Ectodermal cell (in vitro differentiated cells): ENCODE measurements at regions not wholly inside any gene's neighbourhood (a gene's known extent, or its start where the extent isn't known, plus 50 kb on each side); places are given as distances from the start of the nearest gene placed in this dataset.

Experiments used
- H3K27ac ChIP-seq: 2 replicates; pipeline ENCODE4 v1.7.0; 2013; ENCODE audit warnings: mild to moderate bottlenecking, low read depth, low read length; ENCODE audit not compliant: insufficient read depth, poor library complexity, severe bottlenecking
- H3K27me3 ChIP-seq: 2 replicates; pipeline ENCODE4 v1.7.0; 2013; ENCODE audit warnings: mild to moderate bottlenecking, low read length; ENCODE audit not compliant: insufficient read depth, control insufficient read depth, poor library complexity, severe bottlenecking
- H3K36me3 ChIP-seq: one replicate; pipeline ENCODE4 v1.7.0; 2013; ENCODE audit warnings: low read length; ENCODE audit not compliant: control insufficient read depth, insufficient read depth
- H3K4me1 ChIP-seq: one replicate; pipeline ENCODE4 v1.7.0; 2013; ENCODE audit warnings: low read length; ENCODE audit not compliant: control insufficient read depth, insufficient read depth
- H3K4me3 ChIP-seq: 2 replicates; pipeline ENCODE4 v1.7.0; 2013; ENCODE audit warnings: low read depth, low read length, control low read depth; ENCODE audit not compliant: insufficient read depth
- H3K9me3 ChIP-seq: 2 replicates; pipeline ENCODE4 v1.7.0; 2013; ENCODE audit warnings: mild to moderate bottlenecking, low read length, moderate library complexity; ENCODE audit not compliant: control insufficient read depth
- WGBS, 2 experiments: methylation state at CpG; one replicate each; pipeline ENCODE4 v1.1.7; 2013; ENCODE audit warnings: missing lambda C conversion rate in 2 of 2; 5-methylcytosine and 5-hydroxymethylcytosine counted together

GRCh38 chr1:58316141-58316540 is 230.4 kb downstream of the OMA1 start:
- Histone ChIP-seq H3K27ac (no peak overlapping the region), H3K4me1 (no peaks in the 10 kb centered on the region), H3K36me3 (no peaks in the 10 kb centered on the region), H3K27me3 (no peaks in the 10 kb centered on the region), H3K4me3 (no peak overlapping the region), H3K9me3 (no peaks in the 10 kb centered on the region)

GRCh38 chr1:58312971-58313563 is 233.5 kb downstream of the OMA1 start:
- no peaks in the 10 kb centered on the region for H3K27me3 ChIP-seq
- H3K9me3 ChIP-seq = no peaks in the 10 kb centered on the region
- H3K4me1 ChIP-seq = no peaks in the 10 kb centered on the region
- no peak overlapping the region for H3K4me3 ChIP-seq
- no peaks in the 10 kb centered on the region for H3K36me3 ChIP-seq
- no peak overlapping the region for H3K27ac ChIP-seq

- Histone ChIP-seq H3K27me3 (no peaks in the 10 kb centered on the region), H3K4me3 (no peak overlapping the region), H3K36me3 (no peaks in the 10 kb centered on the region), H3K4me1 (peaks cover 2% of the 10 kb centered on the region), H3K27ac (no peak overlapping the region), H3K9me3 (no peaks in the 10 kb centered on the region)
- 79 to 89% methylated on average over 3 to 4 of the region's 4 CpGs for WGBS, 2 experiments
Observed at GRCh38 chr1:58312461-58312860, 234.1 kb downstream of the OMA1 start.

- H3K4me3 ChIP-seq = no peak overlapping the region
- 91 to 93% methylated on average over 1 of the region's 1 CpG for WGBS, 2 experiments
- no peaks in the 10 kb centered on the region for H3K27me3 ChIP-seq
- H3K4me1 ChIP-seq = peaks cover 3% of the 10 kb centered on the region
- no peaks in the 10 kb centered on the region for H3K36me3 ChIP-seq
- H3K9me3 ChIP-seq = no peaks in the 10 kb centered on the region
- no peak overlapping the region for H3K27ac ChIP-seq
Observed at GRCh38 chr1:58310881-58311280, 235.6 kb downstream of the OMA1 start.

GRCh38 chr1:58310469-58310868 is 236.1 kb downstream of the OMA1 start:
- H3K4me1 ChIP-seq = peaks cover 3% of the 10 kb centered on the region
- no peak overlapping the region for H3K4me3 ChIP-seq
- H3K27ac ChIP-seq = no peak overlapping the region
- H3K9me3 ChIP-seq = no peaks in the 10 kb centered on the region
- 91 to 97% methylated on average over 2 of the region's 2 CpGs for WGBS, 2 experiments
- no peaks in the 10 kb centered on the region for H3K36me3 ChIP-seq
- H3K27me3 ChIP-seq = no peaks in the 10 kb centered on the region

- H3K27ac ChIP-seq = no peak overlapping the region
- WGBS, 2 experiments = 22 to 26% methylated on average over 1 of the region's 1 CpG
- no peaks in the 10 kb centered on the region for H3K36me3 ChIP-seq
- no peaks in the 10 kb centered on the region for H3K9me3 ChIP-seq
- no peak overlapping the region for H3K4me3 ChIP-seq
- H3K4me1 ChIP-seq = peaks cover 3% of the 10 kb centered on the region
- no peaks in the 10 kb centered on the region for H3K27me3 ChIP-seq
Observed at GRCh38 chr1:58308206-58308605, 238.3 kb downstream of the OMA1 start.

GRCh38 chr1:58307431-58307830 is 239.1 kb downstream of the OMA1 start:
- Histone ChIP-seq H3K4me3 (no peak overlapping the region), H3K36me3 (no peaks in the 10 kb centered on the region), H3K9me3 (no peaks in the 10 kb centered on the region), H3K4me1 (peaks cover 3% of the 10 kb centered on the region), H3K27ac (no peak overlapping the region), H3K27me3 (no peaks in the 10 kb centered on the region)
- 88 to 91% methylated on average over 1 of the region's 1 CpG for WGBS, 2 experiments

GRCh38 chr1:58305622-58306021 is 240.9 kb downstream of the OMA1 start:
- WGBS, 2 experiments = 88 to 100% methylated on average over 1 of the region's 1 CpG
- Histone ChIP-seq H3K27me3 (no peaks in the 10 kb centered on the region), H3K27ac (no peak overlapping the region), H3K4me1 (peaks cover 3% of the 10 kb centered on the region), H3K9me3 (no peaks in the 10 kb centered on the region), H3K4me3 (no peak overlapping the region), H3K36me3 (no peaks in the 10 kb centered on the region)

- 88 to 92% methylated on average over 5 of the region's 5 CpGs for WGBS, 2 experiments
- no peaks in the 10 kb centered on the region for H3K27me3 ChIP-seq
- peaks cover 3% of the 10 kb centered on the region for H3K4me1 ChIP-seq
- H3K27ac ChIP-seq = no peak overlapping the region
- no peaks in the 10 kb centered on the region for H3K9me3 ChIP-seq
- no peaks in the 10 kb centered on the region for H3K36me3 ChIP-seq
- no peak overlapping the region for H3K4me3 ChIP-seq
Observed at GRCh38 chr1:58304346-58304975, 242.1 kb downstream of the OMA1 start.

- Histone ChIP-seq H3K4me3 (no peak overlapping the region), H3K9me3 (no peaks in the 10 kb centered on the region), H3K4me1 (peaks cover 3% of the 10 kb centered on the region), H3K27me3 (no peaks in the 10 kb centered on the region), H3K36me3 (no peaks in the 10 kb centered on the region), H3K27ac (no peak overlapping the region)
- WGBS, 2 experiments = 58 to 61% methylated on average over 3 of the region's 3 CpGs
Observed at GRCh38 chr1:58303841-58304240, 242.7 kb downstream of the OMA1 start.
